PC-3 (cell line): ENCODE measurements at regions not wholly inside any gene's neighbourhood (a gene's known extent, or its start where the extent isn't known, plus 50 kb on each side); places are given as distances from the start of the nearest gene placed in this dataset.

Source experiments
- ATAC-seq: fragments of 200-7000 bp; cut with Tn5 transposase; 2 replicates; pipeline ENCODE4 v1.9.1; 2020; ENCODE audit warnings: mild to moderate bottlenecking, moderate library complexity
- BruUV-seq: library from RNA; stranded (reverse); fragments of 400-500 nt; replicated peaks from 2 replicates; lab custom pipeline; 2021; lab: Mats Ljungman, UMichigan
- CTCF ChIA-PET: fragments of 300-600 bp; sonication (Branson Sonifier 250); formaldehyde crosslinking; loops from one replicate; lab custom pipeline; 2022; ENCODE audit warnings: antibody characterized with exemption; lab: Charles Lee
- POLR2A ChIA-PET: fragments of 300-600 bp; sonication (Branson Sonifier 250); formaldehyde crosslinking; loops from one replicate; lab custom pipeline; 2022; ENCODE audit warnings: antibody characterized with exemption; ENCODE audit not compliant: unreplicated experiment; lab: Charles Lee
- DNase-seq: peaks from one replicate; pipeline ENCODE4 v3.0.0-alpha.2; 2015
- H2AFZ ChIP-seq: fragments of 300-600 bp; sonication (generic); 2 replicates; pipeline ENCODE4 v1.6.0; 2016; ENCODE audit warnings: antibody characterized with exemption, low read length
- H3F3A ChIP-seq: fragments of 300-600 bp; sonication (generic); one replicate; pipeline ENCODE4 v1.6.0; 2017; ENCODE audit warnings: antibody characterized with exemption, low read length, control low read depth, mild to moderate bottlenecking; ENCODE audit not compliant: unreplicated experiment
- H3K27ac ChIP-seq: fragments of 300-600 bp; sonication (generic); 2 replicates; pipeline ENCODE4 v1.5.1; 2016; ENCODE audit warnings: mild to moderate bottlenecking, low read length
- H3K27me3 ChIP-seq: fragments of 300-600 bp; sonication (generic); 2 replicates; pipeline ENCODE4 v1.6.1; 2016; ENCODE audit warnings: low read length, mixed read lengths
- H3K36me3 ChIP-seq: fragments of 300-600 bp; sonication (generic); 2 replicates; pipeline ENCODE4 v1.6.1; 2016; ENCODE audit warnings: low read depth, mixed run types, low read length, mixed read lengths
- H3K4me1 ChIP-seq: fragments of 300-600 bp; sonication (generic); 2 replicates; pipeline ENCODE4 v1.5.1; 2016; ENCODE audit warnings: low read length; ENCODE audit not compliant: insufficient read depth
- H3K4me2 ChIP-seq: fragments of 300-600 bp; sonication (generic); 2 replicates; pipeline ENCODE4 v1.6.0; 2016; ENCODE audit warnings: low read length
- H3K4me3 ChIP-seq: fragments of 300-600 bp; sonication (generic); 2 replicates; pipeline ENCODE4 v1.5.1; 2016; ENCODE audit warnings: mild to moderate bottlenecking, low read length, mixed read lengths
- H3K79me2 ChIP-seq: fragments of 300-600 bp; sonication (generic); 2 replicates; pipeline ENCODE4 v1.6.1; 2017; ENCODE audit warnings: low read length, mixed read lengths
- H3K9ac ChIP-seq: fragments of 300-600 bp; sonication (generic); 2 replicates; pipeline ENCODE4 v1.6.0; 2016; ENCODE audit warnings: mild to moderate bottlenecking, low read length
- H3K9me2 ChIP-seq: fragments of 300-600 bp; sonication (generic); replicated peaks from 2 replicates; pipeline ENCODE4 v1.6.1; 2016; ENCODE audit warnings: mixed run types, low read length, mixed read lengths
- H3K9me3 ChIP-seq: fragments of 300-600 bp; sonication (generic); 2 replicates; pipeline ENCODE4 v1.6.1; 2016; ENCODE audit warnings: low read length, mixed read lengths
- H4K20me1 ChIP-seq: fragments of 300-600 bp; sonication (generic); 2 replicates; pipeline ENCODE4 v1.6.1; 2016; ENCODE audit warnings: low read length, mixed read lengths
- CTCF ChIP-seq: fragments of 300-600 bp; sonication (generic); conservative IDR thresholded peaks from 2 replicates; pipeline ENCODE4 v1.5.1; 2017; ENCODE audit warnings: antibody characterized with exemption, low read depth, mild to moderate bottlenecking, low read length
- EZH2 ChIP-seq: fragments of 300-600 bp; sonication (generic); IDR thresholded peaks from one replicate; pipeline ENCODE4 v1.6.1; 2017; ENCODE audit warnings: antibody characterized with exemption, mild to moderate bottlenecking, low read length; ENCODE audit not compliant: unreplicated experiment
- EZH2phosphoT487 ChIP-seq: fragments of 300-600 bp; sonication (generic); IDR thresholded peaks from 2 replicates; pipeline ENCODE4 v1.6.1; 2018; ENCODE audit warnings: mild to moderate bottlenecking, antibody characterized with exemption, low read length, borderline replicate concordance
- intact Hi-C: fragments of 100-400 bp; cut with micrococcal nuclease; formaldehyde crosslinking; loops from 2 replicates; pipeline ENCODE4 v1.9.0; 2023

DNA sequence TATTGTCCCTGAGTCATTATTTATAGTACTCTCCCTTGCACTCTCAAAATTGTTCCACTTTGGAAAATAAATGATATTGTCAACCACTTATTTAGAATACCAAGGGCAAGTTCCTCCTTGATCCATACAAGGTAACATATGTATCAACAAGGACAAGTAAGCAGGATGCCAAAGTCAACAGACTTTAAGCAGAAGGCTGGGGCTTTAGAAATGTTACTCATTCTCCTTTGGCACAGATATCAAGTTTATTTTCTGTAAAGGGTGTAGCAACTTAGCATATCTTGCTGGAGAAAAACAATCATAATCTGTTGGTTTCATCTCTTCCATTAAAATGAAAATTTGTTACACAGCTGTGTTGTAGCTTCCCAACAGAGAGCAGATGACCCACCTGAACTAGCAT, 248.7 kb upstream of the SLC30A5 start:
- Histone ChIP-seq H3K36me3 (no peaks in the 10 kb centered on the region), H4K20me1 (no peaks in the 10 kb centered on the region), H3K79me2 (no peaks in the 10 kb centered on the region), H3K4me3 (no peak overlapping the region), H3K9me2 (no peaks in the 10 kb centered on the region), H3F3A (peaks cover 3% of the 10 kb centered on the region), H3K4me1 (peaks cover 29% of the 10 kb centered on the region), H3K27me3 (no peaks in the 10 kb centered on the region), H2AFZ (no peak overlapping the region), H3K27ac (no peak overlapping the region), H3K4me2 (no peak overlapping the region), H3K9ac (no peak overlapping the region), H3K9me3 (no peaks in the 10 kb centered on the region)
- peak; percentile 64 for DNase-seq
- peak; percentile 43 for ATAC-seq
- no TSS peak for BruUV-seq
- no peak for TF ChIP-seq EZH2
- no peak for TF ChIP-seq EZH2phosphoT487
- TF ChIP-seq CTCF: no peak
- CTCF ChIA-PET: no interaction called here
- intact Hi-C loops: no loop called here
- POLR2A ChIA-PET: no interaction called here

GRCh38 chr5:68846828-68847227, 247.0 kb upstream of the SLC30A5 start:
- no peak overlapping the region for H3K9ac ChIP-seq
- H3K9me2 ChIP-seq: no peaks in the 10 kb centered on the region
- H3K27me3 ChIP-seq: no peaks in the 10 kb centered on the region
- no peaks in the 10 kb centered on the region for H3K9me3 ChIP-seq
- no peak overlapping the region for H3K27ac ChIP-seq
- TF ChIP-seq CTCF (no peak), EZH2phosphoT487 (no peak), EZH2 (no peak)
- intact Hi-C loops: no loop called here
- H3K79me2 ChIP-seq: no peaks in the 10 kb centered on the region
- no peak overlapping the region for H3K4me2 ChIP-seq
- no peaks in the 10 kb centered on the region for H3K36me3 ChIP-seq
- H2AFZ ChIP-seq: no peak overlapping the region
- ATAC-seq (no peak), DNase-seq (no peak)
- H4K20me1 ChIP-seq: no peaks in the 10 kb centered on the region
- POLR2A ChIA-PET: no interaction called here
- CTCF ChIA-PET: no interaction called here
- peaks cover 3% of the 10 kb centered on the region for H3F3A ChIP-seq
- H3K4me1 ChIP-seq: peaks cover 35% of the 10 kb centered on the region
- BruUV-seq: no TSS peak
- H3K4me3 ChIP-seq: no peak overlapping the region

- Histone ChIP-seq H3K79me2 (no peaks in the 10 kb centered on the region), H3K27me3 (no peaks in the 10 kb centered on the region), H3K27ac (peak overlapping the region; percentile 44), H3K4me1 (peaks cover 35% of the 10 kb centered on the region), H4K20me1 (no peaks in the 10 kb centered on the region), H3K9me3 (no peaks in the 10 kb centered on the region), H3F3A (peaks cover 3% of the 10 kb centered on the region), H3K4me2 (peak overlapping the region; percentile 28; the same call in 1 of the 2 replicates), H3K9me2 (no peaks in the 10 kb centered on the region), H3K4me3 (no peak overlapping the region), H2AFZ (no peak overlapping the region), H3K9ac (no peak overlapping the region), H3K36me3 (no peaks in the 10 kb centered on the region)
- ChIA-PET POLR2A (no interaction called here), CTCF (no interaction called here)
- BruUV-seq: no TSS peak
- ATAC-seq (peak; percentile 65), DNase-seq (peak; percentile 73)
- intact Hi-C loops: no loop called here
- TF ChIP-seq EZH2 (no peak), EZH2phosphoT487 (no peak), CTCF (no peak)
Observed at GRCh38 chr5:68848091-68848490, 245.7 kb upstream of the SLC30A5 start.
